SK-N-SH (cell line): ENCODE measurements at regions not wholly inside any gene's neighbourhood (a gene's known extent, or its start where the extent isn't known, plus 50 kb on each side); places are given as distances from the start of the nearest gene placed in this dataset.

ENCODE experiments used
- CTCF ChIA-PET: fragments of 300-600, 350-600 bp; formaldehyde crosslinking; extraction: SDS; loops from one replicate; lab custom pipeline; 2021; lab: Yijun Ruan, JAX
- POLR2A ChIA-PET: fragments of 350-600 bp; sonication (Branson Sonifier 250); formaldehyde crosslinking; extraction: SDS; loops from one replicate; lab custom pipeline; 2020; ENCODE audit warnings: antibody characterized with exemption, inconsistent platforms; lab: Yijun Ruan, JAX
- DNase-seq: peaks from one replicate; pipeline ENCODE4 v3.0.0; 2012
- H2AFZ ChIP-seq: fragments of 200-600 bp; sonication (generic); 2 replicates; pipeline ENCODE4 v1.8.1; 2016; ENCODE audit warnings: antibody characterized with exemption, mild to moderate bottlenecking, low read depth
- H3F3A ChIP-seq: fragments of 200-600 bp; sonication (generic); replicated peaks from 2 replicates; pipeline ENCODE3; 2016; ENCODE audit warnings: antibody characterized with exemption, mild to moderate bottlenecking; ENCODE audit not compliant: insufficient read depth
- H3K27ac ChIP-seq, 2 experiments: fragments of 200-500 bp in 1 of 2; fragments of 200-600 bp in 1 of 2; sonication (Bioruptor generic) in 1 of 2; sonication (generic), shearing (Covaris generic) in 1 of 2; 2 replicates each; pipeline versions ENCODE4 v1.5.1 to v1.6.1; 2014 to 2016; ENCODE audit warnings: low read depth in 2 of 2, inconsistent platforms in 1 of 2, low read length in 1 of 2, mild to moderate bottlenecking in 1 of 2, mixed read lengths in 1 of 2
- H3K27me3 ChIP-seq: fragments of 200-600 bp; sonication (generic), shearing (Covaris generic); 2 replicates; pipeline ENCODE4 v1.6.1; 2016; ENCODE audit warnings: mixed run types; ENCODE audit not compliant: insufficient read depth
- H3K36me3 ChIP-seq, 2 experiments: fragments of 200-500 bp in 1 of 2; fragments of 200-600 bp in 1 of 2; sonication (Bioruptor generic) in 1 of 2; sonication (generic) in 1 of 2; replicated peaks in 1 of 2; 2 replicates each; pipeline versions ENCODE3 to v1.5.1; 2014 to 2016; ENCODE audit warnings: low read length in 1 of 2, mild to moderate bottlenecking in 1 of 2; ENCODE audit not compliant: insufficient read depth in 2 of 2, control insufficient read depth in 1 of 2
- H3K4me1 ChIP-seq, 2 experiments: fragments of 200-500 bp in 1 of 2; fragments of 200-600 bp in 1 of 2; sonication (Bioruptor generic) in 1 of 2; sonication (generic), shearing (Covaris generic) in 1 of 2; 2 replicates each; pipeline versions ENCODE4 v1.5.1 to v1.6.1; 2014 to 2016; ENCODE audit warnings: low read depth in 1 of 2, low read length in 1 of 2, mixed run types in 1 of 2; ENCODE audit not compliant: insufficient read depth in 2 of 2, control insufficient read depth in 1 of 2
- H3K4me2 ChIP-seq: fragments of 200-600 bp; sonication (generic), shearing (Covaris generic); 2 replicates; pipeline ENCODE4 v1.6.1; 2017; ENCODE audit warnings: mixed run types
- H3K4me3 ChIP-seq, 2 experiments: fragments of 200-500 bp in 1 of 2; fragments of 200-600 bp in 1 of 2; sonication (Bioruptor generic) in 1 of 2; sonication (generic), shearing (Covaris generic) in 1 of 2; 2 replicates each; pipeline versions ENCODE4 v1.5.1 to v1.8.1; 2014 to 2016; ENCODE audit warnings: low read depth in 2 of 2, inconsistent platforms in 1 of 2, low read length in 1 of 2, mild to moderate bottlenecking in 1 of 2, mixed read lengths in 1 of 2, moderate library complexity in 1 of 2
- H3K79me2 ChIP-seq: fragments of 200-600 bp; sonication (generic); 2 replicates; pipeline ENCODE4 v1.8.1; 2017; ENCODE audit warnings: mild to moderate bottlenecking; ENCODE audit not compliant: insufficient read depth
- H3K9ac ChIP-seq: fragments of 200-600 bp; sonication (generic); 2 replicates; pipeline ENCODE4 v1.6.1; 2017; ENCODE audit warnings: mixed run types
- H3K9me2 ChIP-seq: fragments of 200-600 bp; sonication (generic); 2 replicates; pipeline ENCODE4 v1.6.1; 2017; ENCODE audit warnings: mixed run types
- H3K9me3 ChIP-seq: fragments of 200-600 bp; sonication (generic); 2 replicates; pipeline ENCODE4 v1.6.1; 2017; ENCODE audit warnings: mixed run types, mild to moderate bottlenecking, moderate library complexity
- H4K20me1 ChIP-seq: fragments of 200-600 bp; sonication (generic); 2 replicates; pipeline ENCODE4 v1.6.1; 2017; ENCODE audit warnings: mild to moderate bottlenecking, mixed run types; ENCODE audit not compliant: insufficient read depth
- EP300 ChIP-seq, 2 experiments: IDR thresholded peaks; 2 replicates each; pipeline versions ENCODE4 v1.4.0 to v1.6.1; 2012; ENCODE audit warnings: borderline replicate concordance in 1 of 2, low read depth in 1 of 2, low read length in 1 of 2
- EZH2phosphoT487 ChIP-seq: fragments of 200-600 bp; sonication (generic); IDR thresholded peaks from 2 replicates; pipeline ENCODE4 v1.6.1; 2017; ENCODE audit warnings: low read depth, mixed run types, mild to moderate bottlenecking, antibody characterized with exemption, moderate library complexity, borderline replicate concordance
- FOSL2 ChIP-seq: IDR thresholded peaks from 2 replicates; pipeline ENCODE4 v1.4.0; 2012; ENCODE audit warnings: low read depth, mild to moderate bottlenecking, moderate library complexity, borderline replicate concordance
- FOXJ3 ChIP-seq: sonication (generic); formaldehyde crosslinking; IDR thresholded peaks from 2 replicates; pipeline ENCODE4 v1.5.1; 2020; ENCODE audit warnings: mild to moderate bottlenecking, missing genetic modification reagents
- FOXM1 ChIP-seq: IDR thresholded peaks from 2 replicates; pipeline ENCODE4 v1.4.0; 2012; ENCODE audit warnings: low read depth, mild to moderate bottlenecking
- GABPA ChIP-seq: IDR thresholded peaks from 2 replicates; pipeline ENCODE4 v1.4.0; 2012; ENCODE audit warnings: low read depth, mild to moderate bottlenecking
- GATA2 ChIP-seq: sonication (generic); formaldehyde crosslinking; IDR thresholded peaks from 2 replicates; pipeline ENCODE4 v1.5.0; 2020; ENCODE audit warnings: mild to moderate bottlenecking, missing genetic modification reagents
- IRF3 ChIP-seq: fragments of 150-350 bp; IDR thresholded peaks from 2 replicates; pipeline ENCODE4 v1.6.1; 2016; ENCODE audit warnings: mild to moderate bottlenecking, low read depth, low read length
- JUND ChIP-seq: IDR thresholded peaks from 2 replicates; pipeline ENCODE4 v1.4.0; 2012
- MAX ChIP-seq: IDR thresholded peaks from 2 replicates; pipeline ENCODE4 v1.4.0; 2012; ENCODE audit warnings: low read depth
- MXI1 ChIP-seq: IDR thresholded peaks from 2 replicates; pipeline ENCODE4 v1.6.1; 2012; ENCODE audit warnings: mild to moderate bottlenecking, low read depth, low read length, improper control_type of control experiment
- NRF1 ChIP-seq: IDR thresholded peaks from 2 replicates; pipeline ENCODE4 v1.6.1; 2012; ENCODE audit warnings: low read depth, mild to moderate bottlenecking, low read length
- PBX3 ChIP-seq: IDR thresholded peaks from 2 replicates; pipeline ENCODE4; 2012
- POLR2AphosphoS5 ChIP-seq: IDR thresholded peaks from 2 replicates; pipeline ENCODE4 v1.6.1; 2012; ENCODE audit warnings: low read depth, low read length
- RAD21 ChIP-seq: IDR thresholded peaks from 2 replicates; pipeline ENCODE4 v1.6.1; 2012; ENCODE audit warnings: mild to moderate bottlenecking, low read length
- RXRA ChIP-seq: IDR thresholded peaks from 2 replicates; pipeline ENCODE4 v1.4.0; 2012; ENCODE audit warnings: low read depth, mild to moderate bottlenecking, borderline replicate concordance
- TCF12 ChIP-seq: IDR thresholded peaks from 2 replicates; pipeline ENCODE4 v1.4.0; 2012
- USF1 ChIP-seq: IDR thresholded peaks from 2 replicates; pipeline ENCODE4 v1.4.0; 2012; ENCODE audit warnings: low read depth, borderline replicate concordance
- YY1 ChIP-seq: IDR thresholded peaks from 2 replicates; pipeline ENCODE4 v1.4.0; 2012; ENCODE audit warnings: low read depth, mild to moderate bottlenecking
- ZBTB33 ChIP-seq: IDR thresholded peaks from 2 replicates; pipeline ENCODE4 v1.4.0; 2012; ENCODE audit warnings: low read depth, borderline replicate concordance
- WGBS: methylation state at CpG from one replicate; pipeline ENCODE4 v1.1.6; 2017; ENCODE audit warnings: low lambda C conversion rate; 5-methylcytosine and 5-hydroxymethylcytosine counted together

GRCh38 chr13:89763005-89763404, 1584.5 kb upstream of the MIR17HG start:
- WGBS, result 63% methylated on average over 1 of the region's 1 CpG
- no peak overlapping the region for H3K4me2 ChIP-seq

GRCh38 chr13:89783221-89783755, 1564.2 kb upstream of the MIR17HG start:
- TF ChIP-seq PBX3 (no peak), EP300 (IDR thresholded peaks at IDR 0.05; ENCODE audit: borderline replicate concordance in 1 of 2, low read depth in 1 of 2, low read length in 1 of 2) (no peak), JUND (no peak), FOXM1 (no peak), USF1 (no peak), EZH2phosphoT487 (no peak), FOXJ3 (CRISPR knock-in tag) (no peak), GATA2 (no peak), TCF12 (no peak), GABPA (no peak), FOSL2 (no peak), MXI1 (no peak), ZBTB33 (no peak), IRF3 (no peak), RXRA (no peak)
- Histone ChIP-seq H4K20me1 (no peaks in the 10 kb centered on the region), H2AFZ (no peak overlapping the region), H3F3A (no peaks in the 10 kb centered on the region), H3K4me2 (no peak overlapping the region), H3K36me3 (no peaks in the 10 kb centered on the region), H3K9me3 (no peaks in the 10 kb centered on the region), H3K79me2 (no peaks in the 10 kb centered on the region), H3K27ac (no peak overlapping the region), H3K4me1 (no peaks in the 10 kb centered on the region), H3K4me3 (no peak overlapping the region), H3K9ac (no peak overlapping the region), H3K9me2 (no peaks in the 10 kb centered on the region), H3K27me3 (no peaks in the 10 kb centered on the region)
- ChIA-PET CTCF (no interaction called here), POLR2A (no interaction called here)
- no peak for DNase-seq
- WGBS, result 49% methylated on average over 5 of the region's 5 CpGs

More at GRCh38 chr13:89763005-89763404, 1584.5 kb upstream of the MIR17HG start:
- Histone ChIP-seq H3K36me3 (no peaks in the 10 kb centered on the region), H3F3A (no peaks in the 10 kb centered on the region), H3K4me3 (no peak overlapping the region), H4K20me1 (no peaks in the 10 kb centered on the region), H3K9me2 (no peaks in the 10 kb centered on the region), H3K9me3 (no peaks in the 10 kb centered on the region), H3K4me1 (no peaks in the 10 kb centered on the region), H3K27ac (no peak overlapping the region), H3K27me3 (no peaks in the 10 kb centered on the region), H3K9ac (no peak overlapping the region), H2AFZ (no peak overlapping the region), H3K79me2 (no peaks in the 10 kb centered on the region)
- CTCF ChIA-PET, result no interaction called here
- TF ChIP-seq RAD21, result no peak
- no peak for TF ChIP-seq YY1
- TF ChIP-seq PBX3, result no peak
- no peak for TF ChIP-seq GATA2
- TF ChIP-seq JUND, result no peak
- TF ChIP-seq NRF1, result no peak
- TF ChIP-seq MAX, result no peak
- TF ChIP-seq FOSL2, result no peak
- no peak for TF ChIP-seq POLR2AphosphoS5
- POLR2A ChIA-PET, result no interaction called here
- no peak for DNase-seq
